ENCODE measurements at regions not wholly inside any gene's neighbourhood (a gene's known extent, or its start where the extent isn't known, plus 50 kb on each side); places are given as distances from the start of the nearest gene placed in this dataset.

- TF ChIP-seq CTCF (IDR thresholded peaks at IDR 0.05; ENCODE audit: insufficient read depth, missing control alignments) = no peak
- DNase-seq (ENCODE audit: insufficient read length, low spot score) (no peak), FAIRE-seq (peak; percentile 16)
Measured at GRCh38 chrX:119343856-119344255, 55.3 kb upstream of the SLC25A43 start.
